NCI-H1105 treated with DMSO at 0.1 percent for 48 hours (cell line): ENCODE measurements at regions not wholly inside any gene's neighbourhood (a gene's known extent, or its start where the extent isn't known, plus 50 kb on each side); places are given as distances from the start of the nearest gene placed in this dataset.

Experiments
- DNase-seq: peaks from one replicate; lab custom pipeline; 2025; lab: John Stamatoyannopoulos, UW

- no peak for DNase-seq
These were observed 82.8 kb upstream of the TMEM18 start for GRCh38 chr2:760001-760400.

GRCh38 chr2:758073-758820, 81.0 kb upstream of the TMEM18 start:
- no peak for DNase-seq

- no peak for DNase-seq
These were observed 75.9 kb upstream of the TMEM18 start for GRCh38 chr2:753123-753522.

- no peak for DNase-seq
These were observed 74.3 kb upstream of the TMEM18 start for GRCh38 chr2:751474-751873.

- no peak for DNase-seq
These were observed 73.4 kb upstream of the TMEM18 start for GRCh38 chr2:750628-751027.

GRCh38 chr2:747762-748351, 70.7 kb upstream of the TMEM18 start:
- no peak for DNase-seq

- DNase-seq, result no peak
These were observed 69.5 kb upstream of the TMEM18 start for GRCh38 chr2:746697-747096.

GRCh38 chr2:744088-744487, 66.9 kb upstream of the TMEM18 start:
- no peak for DNase-seq

- peak; percentile 28 for DNase-seq
These were observed 65.0 kb upstream of the TMEM18 start for GRCh38 chr2:742221-742620.

- no peak for DNase-seq
These were observed 63.9 kb upstream of the TMEM18 start for GRCh38 chr2:741195-741496.

GRCh38 chr2:740322-741194, 63.4 kb upstream of the TMEM18 start:
- peak; percentile 98 for DNase-seq

- DNase-seq, result peak; percentile 86
These were observed 62.7 kb upstream of the TMEM18 start for GRCh38 chr2:739864-740321.

GRCh38 chr2:736939-737338, 59.7 kb upstream of the TMEM18 start:
- no peak for DNase-seq

- DNase-seq, result no peak
These were observed 58.5 kb upstream of the TMEM18 start for GRCh38 chr2:735670-736218.

- DNase-seq, result no peak
These were observed 57.3 kb upstream of the TMEM18 start for GRCh38 chr2:734496-734895.

- DNase-seq, result no peak
These were observed 56.3 kb upstream of the TMEM18 start for GRCh38 chr2:733495-733894.

GRCh38 chr2:733001-733400, 55.8 kb upstream of the TMEM18 start:
- DNase-seq, result no peak

GRCh38 chr2:731711-732110, 54.5 kb upstream of the TMEM18 start:
- DNase-seq, result no peak

GRCh38 chr2:729376-729861, 52.2 kb upstream of the TMEM18 start:
- peak; percentile 50 for DNase-seq

- DNase-seq, result no peak
These were observed 51.0 kb upstream of the TMEM18 start for GRCh38 chr2:728165-728564.

- DNase-seq, result no peak
These were observed 49.9 kb upstream of the TMEM18 start for GRCh38 chr2:727071-727470.
